ENCODE measurements at regions not wholly inside any gene's neighbourhood (a gene's known extent, or its start where the extent isn't known, plus 50 kb on each side); places are given as distances from the start of the nearest gene placed in this dataset.

DNA sequence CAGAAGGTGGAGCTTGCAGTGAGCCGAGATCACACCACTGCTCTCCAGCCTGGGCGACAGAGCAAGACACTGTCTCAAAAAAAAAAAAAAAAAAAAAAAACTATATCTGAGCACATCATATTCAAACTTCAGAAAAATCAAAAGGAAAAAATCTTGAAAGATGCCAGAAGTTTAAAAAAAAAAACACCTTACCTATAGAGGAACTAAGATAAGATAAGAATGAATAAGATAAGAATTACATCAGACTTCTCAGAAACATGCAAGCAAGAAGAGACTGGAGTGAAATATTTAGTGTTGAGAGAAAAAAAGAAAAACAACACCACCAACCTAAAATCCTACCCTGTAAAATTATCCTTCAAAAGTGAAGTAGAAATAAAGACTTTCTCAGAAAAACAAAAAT lies 116.8 kb upstream of the ARID1B start:
- no peak for TF ChIP-seq CTCF (IDR thresholded peaks at IDR 0.05)
- no peak for TF ChIP-seq EP300 (IDR thresholded peaks at IDR 0.05)
- no peak for TF ChIP-seq POLR2A (IDR thresholded peaks at IDR 0.05)
